ENCODE measurements at regions not wholly inside any gene's neighbourhood (a gene's known extent, or its start where the extent isn't known, plus 50 kb on each side); places are given as distances from the start of the nearest gene placed in this dataset.

GRCh38 chr12:67456431-67456901 lies 187.3 kb downstream of the CAND1 start:
- Histone ChIP-seq H3T11ph (ENCODE audit: low read length) (no peak overlapping the region), H4K5ac (ENCODE audit: insufficient read length, low read depth, low read length) (no peak overlapping the region), H2AFZ (ENCODE audit: low read length) (no peak overlapping the region), H2BK120ac (ENCODE audit: low read depth, low read length, poor library complexity, severe bottlenecking) (no peak overlapping the region), H3K9me3 (ENCODE audit: control insufficient read depth, low read depth, low read length) (no peaks in the 10 kb centered on the region), H3K4ac (ENCODE audit: low read depth, low read length) (no peak overlapping the region), H2BK5ac (ENCODE audit: insufficient read length, low read length) (no peak overlapping the region), H3K56ac (ENCODE audit: insufficient read length, low read depth, low read length) (no peak overlapping the region), H3K9ac (ENCODE audit: extremely low read depth, insufficient read length, low read length) (no peak overlapping the region), H4K8ac (replicated peaks; ENCODE audit: insufficient read length, low read depth, low read length) (no peak overlapping the region), H3K27ac (ENCODE audit: insufficient read length, low read depth, low read length) (no peak overlapping the region), H4K91ac (ENCODE audit: insufficient read length, low read depth, low read length) (no peak overlapping the region), H3K79me1 (ENCODE audit: insufficient read depth, low read depth, low read length, poor library complexity, severe bottlenecking) (no peaks in the 10 kb centered on the region), H2BK20ac (ENCODE audit: low read depth, low read length, poor library complexity, severe bottlenecking) (no peak overlapping the region), H3K23me2 (ENCODE audit: insufficient read length, low read depth, low read length, poor library complexity, severe bottlenecking) (no peaks in the 10 kb centered on the region), H4K20me1 (ENCODE audit: control insufficient read depth, insufficient read depth, insufficient read length) (no peaks in the 10 kb centered on the region), H2BK12ac (ENCODE audit: insufficient read length, low read depth, low read length) (no peak overlapping the region), H3K4me2 (ENCODE audit: insufficient read depth, insufficient read length, low read length) (no peak overlapping the region), H3K23ac (ENCODE audit: insufficient read length, low read depth, low read length) (no peak overlapping the region), H3K18ac (ENCODE audit: insufficient read length, low read depth, low read length) (no peak overlapping the region), H3K14ac (ENCODE audit: insufficient read depth, low read length) (no peak overlapping the region), H2BK15ac (ENCODE audit: low read depth, low read length) (no peak overlapping the region), H3K4me1 (ENCODE audit: insufficient read depth, low read length) (no peaks in the 10 kb centered on the region), H3K79me2 (ENCODE audit: insufficient read depth, low read length) (no peaks in the 10 kb centered on the region), H2AK5ac (ENCODE audit: insufficient read length, low read length) (no peak overlapping the region), H3K27me3 (ENCODE audit: insufficient read depth, low read length) (no peaks in the 10 kb centered on the region; the same call in 1 of the 2 replicates)
- H3K36me3 Mint-ChIP-seq (ENCODE audit: insufficient read depth in 1 of 3, low read depth in 3 of 3), result no peaks in the 10 kb centered on the region
- H3K27me3 Mint-ChIP-seq (ENCODE audit: low read depth), result no peaks in the 10 kb centered on the region
- H3K4me3 Mint-ChIP-seq, result no peak overlapping the region
- no peak for DNase-seq
- TF ChIP-seq, protein P1, sequence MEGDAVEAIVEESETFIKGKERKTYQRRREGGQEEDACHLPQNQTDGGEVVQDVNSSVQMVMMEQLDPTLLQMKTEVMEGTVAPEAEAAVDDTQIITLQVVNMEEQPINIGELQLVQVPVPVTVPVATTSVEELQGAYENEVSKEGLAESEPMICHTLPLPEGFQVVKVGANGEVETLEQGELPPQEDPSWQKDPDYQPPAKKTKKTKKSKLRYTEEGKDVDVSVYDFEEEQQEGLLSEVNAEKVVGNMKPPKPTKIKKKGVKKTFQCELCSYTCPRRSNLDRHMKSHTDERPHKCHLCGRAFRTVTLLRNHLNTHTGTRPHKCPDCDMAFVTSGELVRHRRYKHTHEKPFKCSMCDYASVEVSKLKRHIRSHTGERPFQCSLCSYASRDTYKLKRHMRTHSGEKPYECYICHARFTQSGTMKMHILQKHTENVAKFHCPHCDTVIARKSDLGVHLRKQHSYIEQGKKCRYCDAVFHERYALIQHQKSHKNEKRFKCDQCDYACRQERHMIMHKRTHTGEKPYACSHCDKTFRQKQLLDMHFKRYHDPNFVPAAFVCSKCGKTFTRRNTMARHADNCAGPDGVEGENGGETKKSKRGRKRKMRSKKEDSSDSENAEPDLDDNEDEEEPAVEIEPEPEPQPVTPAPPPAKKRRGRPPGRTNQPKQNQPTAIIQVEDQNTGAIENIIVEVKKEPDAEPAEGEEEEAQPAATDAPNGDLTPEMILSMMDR (conservative IDR thresholded peaks at IDR 0.05), result no peak
- H3K27ac Mint-ChIP-seq, result no peak overlapping the region
- peaks cover 0 to 17% of the 10 kb centered on the region in 2 experiments; a peak in 2 of 4 replicates for H3K4me1 Mint-ChIP-seq
- H3K9me3 Mint-ChIP-seq, result no peaks in the 10 kb centered on the region
- WGBS (ENCODE audit: extremely low coverage, insufficient read length, low lambda C conversion rate), result no CpG with 5 or more reads among the region's 3 CpGs
